ENCODE measurements at regions not wholly inside any gene's neighbourhood (a gene's known extent, or its start where the extent isn't known, plus 50 kb on each side); places are given as distances from the start of the nearest gene placed in this dataset.
"Not testable (repeated sequence)": the region's sequence is repeated elsewhere in the genome, so short reads cannot be mapped to it uniquely, and the experiment has no call there.

DNA sequence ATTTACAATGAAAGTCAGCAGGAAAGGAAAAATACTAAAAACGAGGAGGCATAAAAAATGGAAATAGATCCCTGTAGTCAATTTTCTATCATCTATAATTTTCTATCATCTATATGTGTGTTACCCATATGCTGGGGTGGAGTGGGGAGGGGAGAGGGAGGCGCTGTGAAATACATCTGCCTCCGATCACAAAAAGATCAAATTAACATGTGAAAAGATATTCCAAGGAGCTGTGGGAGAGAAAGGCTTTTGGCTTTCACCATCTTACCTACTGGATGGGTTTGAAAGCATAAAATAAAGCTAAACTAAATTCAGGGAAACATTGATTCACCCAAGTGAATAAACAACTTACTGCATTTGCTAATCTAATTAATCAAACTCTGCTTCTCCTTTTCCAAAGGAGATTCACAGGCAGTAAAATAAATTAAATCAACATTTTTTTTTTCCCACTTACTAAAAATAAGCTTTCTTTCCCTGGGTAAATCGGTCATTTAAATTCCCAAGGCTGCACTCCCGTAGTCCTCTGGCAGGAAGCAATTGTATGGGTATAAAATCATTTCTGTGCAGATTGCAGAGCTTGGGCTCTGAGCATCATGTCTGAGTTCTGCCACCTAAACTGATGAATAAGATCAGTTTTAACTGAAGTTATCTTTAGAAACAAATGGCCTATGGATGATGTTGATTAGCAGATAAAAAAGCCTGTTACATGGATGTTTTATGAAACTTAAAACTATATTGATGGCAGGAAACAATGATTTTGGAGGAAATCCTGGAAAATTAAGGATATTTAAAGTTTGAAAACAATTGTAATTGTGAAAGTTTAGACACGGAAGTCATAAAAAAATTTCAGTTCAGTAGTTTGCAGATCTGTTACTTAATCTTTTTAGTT is 147.9 kb downstream of the SOX4 start:
- no peak overlapping the region for H3K4me3 ChIP-seq (ENCODE audit: low read depth, low read length)

DNA sequence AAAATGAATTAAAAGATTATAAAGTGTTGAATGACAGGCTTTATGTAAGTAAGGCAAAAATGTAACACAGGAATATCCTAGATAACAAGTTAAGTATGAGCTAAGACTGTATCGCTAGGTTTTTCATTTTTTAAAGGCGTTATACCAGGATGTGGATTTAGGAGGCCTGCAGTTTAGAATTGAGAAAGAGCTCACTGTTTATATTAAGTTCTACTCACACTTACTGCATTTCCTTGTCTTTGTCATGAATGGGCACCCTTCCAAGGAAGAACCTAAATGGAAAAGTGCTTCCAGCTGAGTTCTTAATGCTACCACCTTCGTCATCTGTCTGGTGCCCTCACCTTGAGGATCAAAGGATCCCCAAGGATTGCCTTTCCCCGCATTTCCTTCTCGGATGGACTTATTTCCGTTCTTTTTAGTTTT is 148.7 kb downstream of the SOX4 start:
- H3K4me3 ChIP-seq (ENCODE audit: low read depth, low read length), result no peak overlapping the region

DNA sequence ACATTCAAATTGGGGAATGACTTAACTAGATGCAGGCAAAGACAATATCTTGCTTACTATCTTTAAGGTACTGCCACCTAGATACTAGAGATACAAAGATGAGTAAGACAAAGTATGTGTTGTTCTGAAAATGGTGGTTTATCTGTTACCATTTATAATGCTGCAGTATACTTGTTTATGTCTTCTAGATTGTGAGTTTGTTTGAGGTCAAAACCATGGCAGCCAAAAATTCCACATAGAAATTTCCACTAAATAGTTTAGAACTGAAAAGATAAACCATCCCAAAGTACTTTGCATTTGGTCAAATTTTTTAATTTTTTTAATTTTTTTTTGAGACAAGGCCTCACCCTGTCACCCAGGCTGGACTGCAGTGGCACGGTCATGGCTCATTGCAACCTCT is 150.8 kb downstream of the SOX4 start:
- H3K4me3 ChIP-seq (ENCODE audit: low read depth, low read length), result no peak overlapping the region

DNA sequence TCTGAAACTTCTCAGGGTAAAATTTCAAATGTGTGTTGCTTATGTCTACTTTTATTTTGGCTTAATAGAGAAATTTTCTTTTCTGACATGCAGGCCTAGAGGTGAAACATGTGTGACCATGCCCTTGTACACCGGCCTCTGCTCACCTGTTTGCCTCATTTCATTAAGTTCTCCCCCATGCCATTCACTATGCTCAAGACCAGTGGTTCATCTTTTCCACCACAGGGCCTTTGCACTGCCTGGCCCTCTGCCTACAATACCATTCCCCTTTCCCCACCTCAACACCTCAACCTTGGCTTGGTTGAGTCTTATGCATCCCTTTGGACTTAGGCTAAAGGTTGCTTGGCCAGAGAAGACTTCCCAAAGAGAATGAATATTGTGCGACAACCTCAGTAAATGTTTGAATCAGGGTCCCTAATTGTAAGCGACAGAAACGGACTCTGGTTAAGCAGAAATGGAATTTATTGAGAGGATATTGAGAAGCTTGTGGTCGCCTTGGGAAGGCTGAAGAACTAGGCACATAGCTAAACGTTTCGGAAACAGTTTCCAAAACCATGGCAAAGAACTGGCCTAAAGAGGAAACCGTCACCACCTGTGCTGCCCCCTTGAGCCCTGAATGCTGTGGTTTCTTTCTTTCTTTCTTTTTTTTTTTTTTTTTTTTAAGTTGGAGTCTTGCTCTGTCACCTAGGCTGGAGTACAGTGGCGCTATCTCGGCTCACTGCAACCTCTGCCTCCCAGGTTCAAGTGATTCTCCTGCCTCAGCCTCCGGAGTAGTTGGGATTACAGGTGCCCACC is 152.2 kb downstream of the SOX4 start:
- H3K4me3 ChIP-seq (ENCODE audit: low read depth, low read length), result no peak overlapping the region

DNA sequence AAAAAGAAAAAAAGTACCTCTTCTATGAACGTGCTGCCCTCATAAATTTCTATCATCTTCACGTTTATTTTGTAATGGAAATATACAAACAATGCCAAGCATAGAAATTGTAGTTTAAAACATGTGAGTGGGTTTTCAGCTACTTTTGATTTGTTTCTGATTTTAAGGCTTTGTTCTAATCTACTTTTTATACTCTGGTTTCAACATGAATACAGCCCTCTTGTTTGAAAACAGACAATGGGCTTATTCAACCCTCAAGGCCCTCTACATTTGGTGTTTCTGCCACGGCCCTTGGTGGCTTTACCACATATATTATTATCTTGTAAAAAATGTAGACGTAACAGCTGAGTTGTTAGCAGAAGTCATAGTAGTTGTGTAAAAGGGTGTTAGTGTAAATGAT is 153.9 kb downstream of the SOX4 start:
- H3K4me3 ChIP-seq (ENCODE audit: low read depth, low read length), result no peak overlapping the region

DNA sequence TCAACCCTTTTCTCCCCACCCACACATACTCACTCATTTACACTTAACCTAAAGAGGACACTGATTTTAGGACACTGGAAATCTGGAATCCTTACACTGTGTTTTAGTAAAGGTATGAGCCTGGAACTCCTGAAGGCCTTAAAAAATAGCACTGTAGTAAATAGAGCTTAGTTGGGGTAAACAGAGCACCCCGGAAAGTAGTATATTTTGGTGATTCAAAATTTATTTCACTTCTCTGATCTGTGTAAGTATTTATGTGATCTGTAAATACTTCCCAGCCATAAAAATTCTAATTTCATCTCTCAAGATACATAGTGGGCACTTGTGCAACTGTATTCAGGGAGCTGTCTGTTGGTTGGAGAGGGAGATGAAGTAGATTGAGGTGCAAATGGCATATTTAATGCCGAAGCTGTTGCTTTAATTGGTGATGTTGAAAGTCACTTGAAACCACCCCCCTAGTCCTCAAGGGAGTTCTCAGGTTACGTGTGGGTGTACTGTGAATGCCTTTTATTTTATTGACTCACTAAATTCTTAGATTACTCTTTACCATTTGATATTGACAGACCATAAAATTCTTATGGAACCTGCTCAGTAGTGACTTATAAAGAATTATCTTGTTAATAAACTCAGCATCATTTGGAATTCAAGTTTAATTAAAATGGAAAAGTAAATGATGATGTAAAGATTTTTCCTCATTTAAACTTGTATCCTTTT is 154.9 kb downstream of the SOX4 start:
- H3K4me3 ChIP-seq (ENCODE audit: low read depth, low read length), result no peak overlapping the region

DNA sequence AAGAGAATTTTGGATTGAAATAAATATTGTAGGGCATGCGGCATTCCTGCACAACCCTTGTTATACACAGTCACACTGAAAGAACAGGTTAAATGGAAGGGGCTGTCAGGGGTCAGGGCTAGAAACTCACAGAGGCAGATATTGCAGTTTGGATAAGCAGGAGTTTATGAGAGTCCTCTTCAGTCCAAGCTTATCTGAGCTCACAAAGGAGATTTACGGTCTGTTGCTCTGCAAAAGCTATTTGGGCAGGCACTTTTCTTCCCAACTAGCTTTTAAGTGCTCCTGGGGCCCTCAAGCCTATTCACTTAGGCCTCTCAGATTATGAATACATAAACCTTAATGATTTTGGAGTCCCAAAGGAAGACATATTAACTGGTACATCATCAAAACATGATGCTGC is 156.2 kb downstream of the SOX4 start:
- no peak overlapping the region for H3K4me3 ChIP-seq (ENCODE audit: low read depth, low read length)

DNA sequence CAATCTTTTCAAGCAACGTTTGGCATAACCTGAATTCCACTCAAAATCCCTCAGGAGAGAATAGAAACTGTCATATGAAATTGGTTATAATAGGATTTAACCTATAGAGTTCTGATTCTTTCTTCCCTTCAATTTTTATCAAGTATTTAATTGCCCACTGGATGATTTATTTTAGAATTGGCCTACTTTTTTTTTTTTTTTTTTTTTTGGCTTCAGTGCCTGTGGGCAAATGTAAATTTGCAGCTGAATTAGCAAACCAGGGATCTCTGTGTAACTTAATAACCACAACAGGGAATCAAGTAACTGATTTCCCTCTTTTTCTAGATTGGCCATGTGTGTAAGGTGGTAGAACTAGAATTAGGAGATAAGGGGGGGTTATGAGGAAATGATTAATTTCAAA is 157.0 kb downstream of the SOX4 start:
- H3K4me3 ChIP-seq (ENCODE audit: low read depth, low read length), result no peak overlapping the region

DNA sequence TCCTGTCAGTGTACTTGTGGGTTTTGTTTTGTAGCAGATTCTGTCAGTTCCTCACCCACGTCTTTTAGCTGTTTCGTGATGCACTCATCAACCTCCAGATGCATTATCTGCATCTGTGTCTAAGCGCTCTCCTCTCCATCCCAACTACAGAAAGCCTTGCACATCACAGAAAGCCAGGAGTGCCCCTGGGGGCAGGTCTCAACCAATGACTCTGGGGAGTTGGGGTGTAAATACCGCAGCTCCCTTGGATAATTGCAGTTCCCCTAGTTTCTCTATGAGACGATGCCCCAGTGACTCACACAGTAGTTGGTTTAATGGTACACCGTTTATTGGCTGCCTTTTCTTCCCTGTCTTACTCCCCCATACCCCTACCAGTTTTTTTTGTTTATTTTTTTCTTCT is 158.1 kb downstream of the SOX4 start:
- H3K4me3 ChIP-seq (ENCODE audit: low read depth, low read length), result no peak overlapping the region

DNA sequence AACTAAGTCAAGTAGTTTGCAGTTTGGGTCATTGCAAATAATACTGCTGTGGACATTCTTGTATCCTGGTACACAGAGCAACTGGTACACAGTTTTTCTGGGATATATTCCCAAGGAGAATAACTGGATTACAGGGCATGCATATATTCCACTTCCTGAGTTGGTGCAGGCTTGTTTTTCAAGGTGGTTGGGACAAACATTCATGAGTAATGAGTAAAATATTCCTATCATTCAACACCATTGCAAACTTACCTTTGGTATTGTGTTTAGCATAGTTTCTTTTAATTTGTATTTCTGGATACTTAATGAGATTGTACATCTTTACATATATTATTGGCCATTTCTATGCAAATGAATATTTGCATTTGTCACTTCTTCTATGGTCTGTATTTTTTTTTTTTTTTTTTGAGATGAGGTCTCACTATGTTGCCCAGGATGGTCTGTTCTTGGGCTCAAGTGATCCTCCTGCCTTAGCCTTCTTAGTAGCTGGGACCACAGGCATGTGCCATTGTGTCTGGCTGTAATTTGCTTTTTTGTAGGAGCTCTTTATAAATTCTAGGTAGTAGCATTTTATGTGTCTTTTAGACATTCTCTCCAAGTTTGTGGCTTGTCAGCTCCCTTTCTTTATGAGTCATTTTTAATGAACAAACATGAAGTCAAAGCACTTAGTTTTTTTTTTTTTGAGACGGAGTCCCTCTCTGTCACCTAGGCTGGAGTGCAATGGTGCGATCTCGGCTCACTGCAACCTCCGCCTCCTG is 158.7 kb downstream of the SOX4 start:
- H3K4me3 ChIP-seq (ENCODE audit: low read depth, low read length), result no peak overlapping the region

DNA sequence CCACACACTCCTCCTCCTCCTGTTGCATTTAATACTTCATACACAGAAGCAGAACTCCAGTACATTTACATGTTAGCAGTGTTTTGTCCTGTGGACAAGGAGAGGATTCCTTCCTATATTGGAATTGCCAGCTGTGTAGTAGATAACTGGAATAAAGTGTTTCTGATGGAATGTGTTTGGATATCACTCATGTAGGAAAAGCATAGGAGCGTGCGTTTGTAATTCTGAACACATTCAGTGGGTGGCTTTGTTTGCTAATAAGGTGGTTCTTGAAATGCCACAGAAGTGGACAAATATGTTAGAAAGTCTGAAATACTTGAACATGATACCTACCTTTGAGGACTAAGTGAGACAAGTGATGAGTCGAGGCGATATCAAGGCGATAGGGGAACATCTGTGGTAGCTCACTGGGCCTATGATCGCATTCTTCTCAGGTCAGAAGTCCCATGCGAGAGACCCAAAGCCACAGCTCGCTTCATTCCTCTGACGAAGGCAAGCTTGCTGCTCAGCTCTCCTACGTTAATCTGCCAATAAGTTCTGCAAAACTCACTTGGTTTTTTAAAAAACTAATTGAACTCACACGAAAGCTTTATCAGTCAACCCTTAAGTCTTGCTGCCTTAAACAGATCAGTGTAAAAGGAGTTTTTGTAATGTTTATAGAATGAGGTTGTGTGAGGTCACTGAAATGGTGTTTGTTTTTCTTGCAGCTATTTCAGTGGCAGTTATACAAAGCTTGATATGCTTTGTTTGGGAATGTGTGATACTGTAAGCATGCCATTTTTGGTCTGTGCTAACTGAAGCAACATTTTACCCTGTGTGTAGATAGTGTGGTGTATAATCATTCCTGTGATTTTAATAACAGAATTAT is 159.9 kb downstream of the SOX4 start:
- no peak overlapping the region for H3K4me3 ChIP-seq (ENCODE audit: low read depth, low read length)

DNA sequence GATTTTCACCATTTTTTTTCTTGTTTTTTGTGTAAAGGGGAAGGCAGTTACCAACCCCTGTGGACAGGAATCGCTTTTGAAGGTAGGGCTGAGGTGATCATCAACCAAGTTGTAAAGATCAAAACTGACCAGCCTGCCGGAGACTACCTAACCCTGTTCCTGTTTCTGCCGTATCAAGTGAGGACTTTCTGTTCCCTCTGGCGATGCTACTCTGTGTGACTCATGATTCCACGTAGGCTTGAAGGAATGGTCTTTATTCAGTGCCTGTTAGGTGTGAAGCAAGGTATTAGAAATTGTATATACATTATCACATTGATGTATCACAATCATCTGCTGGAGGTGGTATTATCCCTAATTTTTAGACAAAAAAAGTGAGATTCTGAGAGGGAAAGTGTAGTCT is 161.3 kb downstream of the SOX4 start:
- no peak overlapping the region for H3K4me3 ChIP-seq (ENCODE audit: low read depth, low read length)

DNA sequence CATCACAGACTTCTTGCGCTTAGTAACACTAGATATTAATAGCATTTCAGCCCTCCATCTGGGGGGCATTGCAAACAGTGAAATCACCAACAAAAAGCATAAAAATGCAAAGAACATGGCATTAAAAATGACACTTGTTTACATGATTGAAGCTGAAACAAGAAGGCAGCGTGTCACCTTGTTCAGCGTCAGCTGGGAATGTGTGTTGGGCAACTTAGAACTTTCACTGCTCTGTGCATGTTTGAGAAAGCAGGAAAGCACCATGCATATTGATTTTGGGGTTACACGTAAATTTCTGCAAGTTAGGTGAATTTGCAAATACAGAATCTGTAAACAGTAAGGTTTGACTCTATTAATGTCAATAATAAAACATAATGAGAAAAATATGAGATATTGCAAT is 162.9 kb downstream of the SOX4 start:
- no peak overlapping the region for H3K4me3 ChIP-seq (ENCODE audit: low read depth, low read length)

DNA sequence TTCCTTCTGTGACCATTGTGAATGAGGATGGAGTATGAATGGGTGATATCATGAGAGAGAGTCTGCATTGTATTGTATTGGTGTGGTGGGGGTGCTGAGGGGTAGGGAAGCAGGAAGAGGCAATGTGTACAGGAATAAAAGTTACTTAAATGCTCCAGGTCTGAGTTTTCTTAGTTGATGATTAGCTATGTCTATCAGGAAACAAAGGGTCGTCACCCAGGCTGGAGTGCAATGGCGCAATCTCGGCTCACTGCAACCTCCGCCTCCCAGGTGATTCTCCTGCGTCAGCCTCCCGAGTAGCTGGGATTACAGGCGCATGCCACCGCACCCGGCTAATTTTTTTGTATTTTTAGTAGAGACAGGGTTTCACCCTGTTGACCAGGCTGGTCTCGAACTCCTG is 163.8 kb downstream of the SOX4 start:
- H3K4me3 ChIP-seq (ENCODE audit: low read depth, low read length), result not testable (repeated sequence)

DNA sequence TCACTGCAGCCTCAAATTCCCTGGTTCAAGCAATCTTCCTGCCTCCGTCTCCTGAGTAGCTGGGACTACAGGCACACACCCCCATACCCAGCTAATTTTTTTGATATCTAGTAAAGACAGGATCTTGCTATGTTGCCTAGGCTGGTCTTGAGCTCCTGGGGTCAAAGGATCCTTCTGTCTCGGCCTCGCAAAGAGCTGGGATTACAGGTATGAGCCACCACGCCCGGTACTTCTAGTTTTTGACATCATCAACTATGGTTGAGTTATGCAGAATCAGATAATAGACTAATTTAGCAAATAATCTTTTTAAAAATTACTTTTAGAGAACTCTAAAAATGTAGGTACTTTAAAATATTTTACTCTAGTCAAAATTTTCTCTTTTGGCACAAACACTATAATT is 166.2 kb downstream of the SOX4 start:
- H3K4me3 ChIP-seq (ENCODE audit: low read depth, low read length), result no peak overlapping the region

DNA sequence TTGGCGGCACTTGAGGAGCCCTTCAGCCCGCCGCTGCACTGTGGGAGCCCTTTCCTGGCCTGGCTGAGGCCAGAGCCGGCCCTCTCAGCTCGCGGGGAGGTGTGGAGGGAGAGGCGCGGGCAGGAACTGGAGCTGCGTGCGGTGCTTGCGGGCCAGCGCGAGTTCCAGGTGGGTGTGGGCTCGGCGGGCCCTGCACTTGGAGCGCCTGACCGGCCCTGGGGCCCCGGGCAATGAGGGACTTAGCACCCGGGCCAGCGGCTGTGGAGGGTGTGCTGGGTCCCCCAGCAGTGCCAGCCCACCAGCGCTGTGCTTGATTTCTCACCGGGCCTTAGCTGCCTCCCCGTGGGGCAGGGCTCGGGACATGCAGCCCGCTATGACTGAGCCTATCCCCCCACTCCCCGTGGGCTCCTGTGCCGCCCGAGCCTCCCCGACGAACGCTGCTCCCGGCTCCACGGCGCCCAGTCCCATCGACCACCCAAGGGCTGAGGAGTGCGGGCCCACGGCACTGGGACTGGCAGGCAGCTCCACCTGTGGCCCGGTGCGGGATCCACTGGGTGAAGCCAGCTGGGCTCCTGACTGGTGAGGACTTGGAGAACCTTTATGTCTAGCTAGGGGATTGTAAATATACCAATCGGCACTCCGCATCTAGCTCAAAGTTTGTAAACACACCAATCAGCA is 167.6 kb downstream of the SOX4 start:
- not testable (repeated sequence) for H3K4me3 ChIP-seq (ENCODE audit: low read depth, low read length)

DNA sequence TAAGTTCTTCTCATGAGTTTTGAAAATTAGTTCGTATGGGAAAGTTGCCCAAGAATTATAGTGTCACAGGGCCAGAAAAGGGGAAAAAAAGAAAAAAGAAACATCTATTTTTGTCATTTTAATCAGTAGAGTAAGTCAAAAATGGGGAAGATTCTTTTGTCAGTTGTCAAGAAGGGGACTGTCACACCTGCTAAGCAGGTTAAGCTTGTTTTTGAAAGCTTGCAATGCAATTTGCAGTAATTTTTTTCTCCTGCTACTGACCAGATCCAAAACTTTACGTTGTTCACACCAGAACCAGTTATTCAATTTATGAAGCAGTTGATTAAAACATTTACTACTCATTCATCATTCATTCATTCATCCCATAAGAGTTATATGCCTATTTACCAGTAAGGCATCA is 171.4 kb downstream of the SOX4 start:
- no peak overlapping the region for H3K4me3 ChIP-seq (ENCODE audit: low read depth, low read length)

DNA sequence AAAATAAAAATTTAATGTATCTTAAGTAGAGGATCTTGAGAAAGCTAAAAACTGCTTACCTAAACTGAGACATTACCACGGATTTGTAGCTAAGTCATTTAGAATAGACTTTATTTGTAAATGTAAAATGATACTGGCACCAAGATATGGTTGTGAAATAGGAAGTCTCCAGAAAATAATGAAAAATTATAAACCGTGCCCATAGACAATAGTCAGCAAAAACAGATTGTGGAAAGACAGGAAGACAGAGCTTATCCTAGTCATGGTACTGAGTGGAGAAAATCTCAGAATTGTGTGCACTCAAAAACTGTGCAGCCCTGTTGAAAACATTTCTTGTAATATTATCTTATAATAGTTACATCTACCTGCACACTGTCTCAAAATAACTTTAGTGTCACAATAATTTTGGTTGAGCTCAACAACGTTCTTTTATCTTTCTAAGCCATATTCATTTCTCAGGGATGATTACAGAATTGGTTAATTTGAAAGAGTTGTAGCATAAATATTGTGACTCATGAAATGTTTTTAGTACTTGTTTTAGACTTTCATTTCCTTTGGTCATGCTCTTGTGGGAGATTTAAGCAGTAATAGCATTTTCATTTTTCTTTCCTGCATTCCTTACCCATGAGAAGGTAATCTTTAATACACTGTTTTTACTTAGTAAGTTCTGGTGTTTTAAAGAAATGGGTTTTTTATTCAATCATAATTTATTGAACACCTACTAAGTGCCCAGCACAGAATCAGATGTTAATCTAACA is 174.5 kb downstream of the SOX4 start:
- H3K4me3 ChIP-seq (ENCODE audit: low read depth, low read length), result no peak overlapping the region

DNA sequence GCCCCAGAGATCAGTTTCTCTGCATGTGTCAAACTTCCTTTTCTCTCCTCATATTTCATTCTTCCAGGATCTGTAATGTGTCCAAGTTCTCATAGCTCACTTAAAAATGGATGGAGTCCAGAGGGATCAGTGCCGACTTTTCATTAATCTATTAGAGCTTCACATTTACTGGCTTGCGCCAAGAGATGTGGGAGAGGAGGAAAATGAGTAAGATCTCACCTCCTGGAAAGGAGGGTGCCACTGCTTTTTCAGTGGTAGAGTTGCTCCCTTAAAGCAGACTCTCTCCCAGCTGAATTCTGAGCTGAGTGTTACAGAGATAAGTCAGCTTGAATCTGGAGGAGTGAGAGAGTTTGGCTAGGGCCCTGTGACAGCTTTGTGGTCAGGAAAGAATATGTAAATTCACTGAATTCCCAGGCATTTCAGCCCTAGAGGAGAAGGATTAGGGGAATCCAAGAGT is 175.9 kb downstream of the SOX4 start:
- H3K4me3 ChIP-seq (ENCODE audit: low read depth, low read length), result no peak overlapping the region
